Astrocyte (in vitro differentiated cells and primary cell): ENCODE measurements at regions not wholly inside any gene's neighbourhood (a gene's known extent, or its start where the extent isn't known, plus 50 kb on each side); places are given as distances from the start of the nearest gene placed in this dataset.

Experiments used
- DNase-seq: peaks from one replicate; pipeline ENCODE4 v3.0.0-alpha.2; 2010; ENCODE audit warnings: low read depth
- FAIRE-seq: peaks from 2 replicates; lab custom pipeline; 2011; peaks lifted over from hg19 to GRCh38; lab: Jason Lieb, UNC
- H2AFZ ChIP-seq: 2 replicates; pipeline ENCODE4 v1.6.0; 2012; ENCODE audit warnings: low read depth, low read length, inconsistent platforms
- H3K27ac ChIP-seq: 2 replicates; pipeline ENCODE4 v1.5.1; 2011; ENCODE audit warnings: low read depth, low read length, inconsistent platforms
- H3K27me3 ChIP-seq: 2 replicates; pipeline ENCODE4 v1.6.0; 2011; ENCODE audit warnings: low read length, inconsistent platforms; ENCODE audit not compliant: insufficient read depth
- H3K36me3 ChIP-seq: 2 replicates; pipeline ENCODE4 v1.5.1; 2011; ENCODE audit warnings: low read length, inconsistent platforms; ENCODE audit not compliant: insufficient read depth
- H3K4me1 ChIP-seq: 2 replicates; pipeline ENCODE4 v1.5.1; 2011; ENCODE audit warnings: low read length, inconsistent platforms; ENCODE audit not compliant: insufficient read depth
- H3K4me2 ChIP-seq: 2 replicates; pipeline ENCODE4 v1.6.0; 2012; ENCODE audit warnings: low read length, inconsistent platforms
- H3K4me3 ChIP-seq: 2 replicates; pipeline ENCODE4 v1.5.1; 2011; ENCODE audit warnings: low read depth, mild to moderate bottlenecking, low read length, inconsistent platforms; ENCODE audit not compliant: insufficient read depth
- H3K79me2 ChIP-seq: 2 replicates; pipeline ENCODE4 v1.6.0; 2012; ENCODE audit warnings: mild to moderate bottlenecking, low read length, inconsistent platforms; ENCODE audit not compliant: insufficient read depth
- H3K9ac ChIP-seq: 2 replicates; pipeline ENCODE4 v1.6.0; 2012; ENCODE audit warnings: mild to moderate bottlenecking, low read length, inconsistent platforms
- H3K9me3 ChIP-seq: 2 replicates; pipeline ENCODE4 v1.5.1; 2012; ENCODE audit warnings: low read depth, mild to moderate bottlenecking, low read length, inconsistent platforms; ENCODE audit not compliant: insufficient read depth
- H4K20me1 ChIP-seq: 2 replicates; pipeline ENCODE4 v1.6.0; 2012; ENCODE audit warnings: low read length, inconsistent platforms; ENCODE audit not compliant: insufficient read depth
- H3K27ac Mint-ChIP-seq: one replicate; pipeline ENCODE4 v1.8.0; 2021; ENCODE audit warnings: mild to moderate bottlenecking, mixed read lengths; ENCODE audit not compliant: unreplicated experiment
- H3K27me3 Mint-ChIP-seq: one replicate; pipeline ENCODE4 v1.8.0; 2021; ENCODE audit warnings: low read depth, mixed read lengths; ENCODE audit not compliant: unreplicated experiment
- H3K36me3 Mint-ChIP-seq: one replicate; pipeline ENCODE4 v1.8.0; 2021; ENCODE audit warnings: low read depth, mixed read lengths; ENCODE audit not compliant: unreplicated experiment
- H3K4me1 Mint-ChIP-seq: one replicate; pipeline ENCODE4 v1.8.0; 2021; ENCODE audit warnings: low read depth, mixed read lengths; ENCODE audit not compliant: unreplicated experiment
- H3K4me3 Mint-ChIP-seq: one replicate; pipeline ENCODE4 v1.8.0; 2021; ENCODE audit warnings: mild to moderate bottlenecking, moderate library complexity, mixed read lengths; ENCODE audit not compliant: unreplicated experiment
- H3K9me3 Mint-ChIP-seq: one replicate; pipeline ENCODE4 v1.8.0; 2021; ENCODE audit warnings: mild to moderate bottlenecking, mixed read lengths; ENCODE audit not compliant: unreplicated experiment
- CTCF ChIP-seq: IDR thresholded peaks from 2 replicates; pipeline ENCODE4 v1.5.1; 2011; ENCODE audit warnings: low read depth, mild to moderate bottlenecking, inconsistent platforms, low read length, moderate library complexity; ENCODE audit not compliant: insufficient read depth
- EZH2 ChIP-seq: IDR thresholded peaks from 2 replicates; pipeline ENCODE4 v1.6.1; 2012; ENCODE audit warnings: mild to moderate bottlenecking, low read length, inconsistent platforms; ENCODE audit not compliant: insufficient read depth

GRCh38 chr12:126518596-126519200 lies 1453.5 kb downstream of the AACS start:
- Histone ChIP-seq H3K79me2 (no peaks in the 10 kb centered on the region), H3K9me3 (no peaks in the 10 kb centered on the region), H3K4me1 (no peaks in the 10 kb centered on the region), H3K9ac (no peak overlapping the region), H2AFZ (no peak overlapping the region), H3K27me3 (no peaks in the 10 kb centered on the region), H3K4me2 (no peak overlapping the region), H3K27ac (no peak overlapping the region), H3K4me3 (no peak overlapping the region), H3K36me3 (no peaks in the 10 kb centered on the region), H4K20me1 (no peaks in the 10 kb centered on the region)
- H3K4me1 Mint-ChIP-seq, result no peaks in the 10 kb centered on the region
- TF ChIP-seq CTCF (no peak), EZH2 (no peak)
- no peaks in the 10 kb centered on the region for H3K27me3 Mint-ChIP-seq
- H3K9me3 Mint-ChIP-seq, result peaks cover 2% of the 10 kb centered on the region
- no peak overlapping the region for H3K4me3 Mint-ChIP-seq
- DNase-seq (peak; percentile 49), FAIRE-seq (no peak)
- no peak overlapping the region for H3K27ac Mint-ChIP-seq
- no peaks in the 10 kb centered on the region for H3K36me3 Mint-ChIP-seq

- no peak overlapping the region for H3K4me3 ChIP-seq
- no peaks in the 10 kb centered on the region for H3K4me1 ChIP-seq
- no peak overlapping the region for H3K4me2 ChIP-seq
- no peaks in the 10 kb centered on the region for H3K27me3 Mint-ChIP-seq
- H3K4me3 Mint-ChIP-seq, result no peak overlapping the region
- H4K20me1 ChIP-seq, result no peaks in the 10 kb centered on the region
- H3K27ac ChIP-seq, result no peak overlapping the region
- H3K79me2 ChIP-seq, result no peaks in the 10 kb centered on the region
- no peak overlapping the region for H2AFZ ChIP-seq
- no peaks in the 10 kb centered on the region for H3K27me3 ChIP-seq
- H3K9me3 Mint-ChIP-seq, result peaks cover 2% of the 10 kb centered on the region
- H3K9me3 ChIP-seq, result no peaks in the 10 kb centered on the region
- no peak for TF ChIP-seq CTCF
- no peak for TF ChIP-seq EZH2
- H3K36me3 Mint-ChIP-seq, result no peaks in the 10 kb centered on the region
- H3K27ac Mint-ChIP-seq, result no peak overlapping the region
- FAIRE-seq (no peak), DNase-seq (no peak)
- H3K4me1 Mint-ChIP-seq, result no peaks in the 10 kb centered on the region
- H3K36me3 ChIP-seq, result no peaks in the 10 kb centered on the region
- no peak overlapping the region for H3K9ac ChIP-seq
These were observed 1454.6 kb downstream of the AACS start for GRCh38 chr12:126519833-126520232.

GRCh38 chr12:126523891-126524290 lies 1458.7 kb downstream of the AACS start:
- H3K9me3 Mint-ChIP-seq, result peaks cover 2% of the 10 kb centered on the region
- no peaks in the 10 kb centered on the region for H3K27me3 ChIP-seq
- no peaks in the 10 kb centered on the region for H3K4me1 Mint-ChIP-seq

More at GRCh38 chr12:126523891-126524290, 1458.7 kb downstream of the AACS start:
- H3K27ac ChIP-seq, result no peak overlapping the region
- no peaks in the 10 kb centered on the region for H3K36me3 ChIP-seq
- no peaks in the 10 kb centered on the region for H4K20me1 ChIP-seq
- no peaks in the 10 kb centered on the region for H3K79me2 ChIP-seq
- Mint-ChIP-seq H3K27ac (no peak overlapping the region), H3K36me3 (no peaks in the 10 kb centered on the region), H3K4me3 (no peak overlapping the region), H3K27me3 (no peaks in the 10 kb centered on the region)
- H3K4me1 ChIP-seq, result no peaks in the 10 kb centered on the region
- H3K4me3 ChIP-seq, result no peak overlapping the region
- FAIRE-seq (no peak), DNase-seq (no peak)
- H3K9me3 ChIP-seq, result no peaks in the 10 kb centered on the region
- TF ChIP-seq EZH2, result no peak
- no peak for TF ChIP-seq CTCF
- no peak overlapping the region for H3K4me2 ChIP-seq
- H2AFZ ChIP-seq, result no peak overlapping the region
- no peak overlapping the region for H3K9ac ChIP-seq
